ENCODE measurements at regions not wholly inside any gene's neighbourhood (a gene's known extent, or its start where the extent isn't known, plus 50 kb on each side); places are given as distances from the start of the nearest gene placed in this dataset.

GRCh38 chr11:31987118-31988005 is 103.5 kb upstream of the RCN1 start:
- Histone ChIP-seq H3K79me2 (ENCODE audit: insufficient read depth, low read length) (no peaks in the 10 kb centered on the region), H3K9me3 (ENCODE audit: low read length) (no peaks in the 10 kb centered on the region), H3K4me3 (ENCODE audit: low read depth, low read length, poor library complexity, severe bottlenecking) (no peak overlapping the region), H3K9me2 (ENCODE audit: low read depth, low read length) (no peaks in the 10 kb centered on the region), H3K9ac (ENCODE audit: low read length) (no peak overlapping the region), H2AFZ (ENCODE audit: low read length) (no peak overlapping the region), H3K27me3 (ENCODE audit: insufficient read depth, low read length) (no peaks in the 10 kb centered on the region), H3K4me1 (ENCODE audit: insufficient read depth, low read length, severe bottlenecking) (no peaks in the 10 kb centered on the region), H3K36me3 (ENCODE audit: insufficient read depth, low read length) (no peaks in the 10 kb centered on the region), H3K4me2 (ENCODE audit: low read length) (no peak overlapping the region), H3K27ac (ENCODE audit: low read depth, low read length, poor library complexity, severe bottlenecking) (no peak overlapping the region), H3F3A (ENCODE audit: insufficient read depth, low read length) (no peaks in the 10 kb centered on the region), H4K20me1 (ENCODE audit: insufficient read depth, low read length) (no peaks in the 10 kb centered on the region)
- TF ChIP-seq EZH2 (IDR thresholded peaks at IDR 0.05; ENCODE audit: borderline replicate concordance, low read length) (no peak), CTCF (IDR thresholded peaks at IDR 0.05; ENCODE audit: low read length) (no peak)

- Histone ChIP-seq H3K79me2 (ENCODE audit: insufficient read depth, low read length) (no peaks in the 10 kb centered on the region), H3K4me1 (ENCODE audit: insufficient read depth, low read length, severe bottlenecking) (no peaks in the 10 kb centered on the region), H3K9me3 (ENCODE audit: low read length) (no peaks in the 10 kb centered on the region), H4K20me1 (ENCODE audit: insufficient read depth, low read length) (no peaks in the 10 kb centered on the region), H3K36me3 (ENCODE audit: insufficient read depth, low read length) (no peaks in the 10 kb centered on the region), H3K4me2 (ENCODE audit: low read length) (no peak overlapping the region), H3K9me2 (ENCODE audit: low read depth, low read length) (no peaks in the 10 kb centered on the region), H3K9ac (ENCODE audit: low read length) (no peak overlapping the region), H3K27ac (ENCODE audit: low read depth, low read length, poor library complexity, severe bottlenecking) (no peak overlapping the region), H2AFZ (ENCODE audit: low read length) (no peak overlapping the region), H3K4me3 (ENCODE audit: low read depth, low read length, poor library complexity, severe bottlenecking) (no peak overlapping the region), H3F3A (ENCODE audit: insufficient read depth, low read length) (no peaks in the 10 kb centered on the region), H3K27me3 (ENCODE audit: insufficient read depth, low read length) (no peaks in the 10 kb centered on the region)
- no peak for TF ChIP-seq EZH2 (IDR thresholded peaks at IDR 0.05; ENCODE audit: borderline replicate concordance, low read length)
- TF ChIP-seq CTCF (IDR thresholded peaks at IDR 0.05; ENCODE audit: low read length) = no peak
These were observed 104.5 kb upstream of the RCN1 start for GRCh38 chr11:31986201-31986889.

- Histone ChIP-seq H3K79me2 (ENCODE audit: insufficient read depth, low read length) (no peaks in the 10 kb centered on the region), H3K27me3 (ENCODE audit: insufficient read depth, low read length) (no peaks in the 10 kb centered on the region), H4K20me1 (ENCODE audit: insufficient read depth, low read length) (no peaks in the 10 kb centered on the region), H3K9me2 (ENCODE audit: low read depth, low read length) (no peaks in the 10 kb centered on the region), H2AFZ (ENCODE audit: low read length) (no peak overlapping the region), H3K4me3 (ENCODE audit: low read depth, low read length, poor library complexity, severe bottlenecking) (no peak overlapping the region), H3K4me2 (ENCODE audit: low read length) (no peak overlapping the region), H3K36me3 (ENCODE audit: insufficient read depth, low read length) (no peaks in the 10 kb centered on the region), H3K27ac (ENCODE audit: low read depth, low read length, poor library complexity, severe bottlenecking) (no peak overlapping the region), H3K4me1 (ENCODE audit: insufficient read depth, low read length, severe bottlenecking) (no peaks in the 10 kb centered on the region), H3F3A (ENCODE audit: insufficient read depth, low read length) (no peaks in the 10 kb centered on the region), H3K9me3 (ENCODE audit: low read length) (no peaks in the 10 kb centered on the region), H3K9ac (ENCODE audit: low read length) (no peak overlapping the region)
- no peak for TF ChIP-seq EZH2 (IDR thresholded peaks at IDR 0.05; ENCODE audit: borderline replicate concordance, low read length)
- no peak for TF ChIP-seq CTCF (IDR thresholded peaks at IDR 0.05; ENCODE audit: low read length)
These were observed 109.4 kb upstream of the RCN1 start for GRCh38 chr11:31981457-31981856.

Data from OCI-LY1 (cell line).